Transverse colon (tissue), 4 donors: ENCODE measurements at regions not wholly inside any gene's neighbourhood (a gene's known extent, or its start where the extent isn't known, plus 50 kb on each side); places are given as distances from the start of the nearest gene placed in this dataset.

Source experiments
- POLR2AphosphoS5 ChIP-seq, 3 donors: sonication (generic); formaldehyde crosslinking; IDR thresholded peaks; one replicate each; pipeline ENCODE4 v1.6.1; 2016; ENCODE audit warnings: antibody characterized with exemption in 3 of 3
- TF ChIP-seq, protein P1 (sequence below), 5 experiments: fragments of 200-600 bp in 3 of 5; fragments of 450-650 bp in 2 of 5; sonication (generic) in 3 of 5; IDR thresholded peaks; 1 replicate in 2 of 5; 2 replicates in 3 of 5; pipeline ENCODE4 v1.5.1; 2016 to 2017; ENCODE audit warnings: antibody characterized with exemption in 5 of 5, inconsistent platforms in 3 of 5, mild to moderate bottlenecking in 2 of 5, moderate library complexity in 1 of 5

DNA sequence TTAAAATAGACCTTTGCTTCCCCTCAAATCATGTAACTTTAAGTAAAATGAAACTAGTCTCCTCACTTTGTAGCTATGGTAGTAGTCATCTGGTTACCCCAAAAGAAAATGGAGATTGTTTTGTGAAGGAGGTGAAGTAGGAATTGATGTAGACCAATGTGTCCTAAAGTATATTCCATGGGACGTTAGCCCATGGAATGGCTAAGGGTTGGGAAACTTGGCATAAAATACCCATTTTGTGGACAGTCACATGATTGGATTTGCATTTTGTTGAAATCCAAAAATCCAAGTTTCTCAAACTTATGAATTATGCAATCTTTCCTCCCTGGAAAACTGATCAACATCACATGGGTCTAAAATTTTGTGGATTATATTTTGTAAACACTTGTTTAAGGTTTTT is 290.6 kb downstream of the OSTF1 start:
- TF ChIP-seq, protein P1, sequence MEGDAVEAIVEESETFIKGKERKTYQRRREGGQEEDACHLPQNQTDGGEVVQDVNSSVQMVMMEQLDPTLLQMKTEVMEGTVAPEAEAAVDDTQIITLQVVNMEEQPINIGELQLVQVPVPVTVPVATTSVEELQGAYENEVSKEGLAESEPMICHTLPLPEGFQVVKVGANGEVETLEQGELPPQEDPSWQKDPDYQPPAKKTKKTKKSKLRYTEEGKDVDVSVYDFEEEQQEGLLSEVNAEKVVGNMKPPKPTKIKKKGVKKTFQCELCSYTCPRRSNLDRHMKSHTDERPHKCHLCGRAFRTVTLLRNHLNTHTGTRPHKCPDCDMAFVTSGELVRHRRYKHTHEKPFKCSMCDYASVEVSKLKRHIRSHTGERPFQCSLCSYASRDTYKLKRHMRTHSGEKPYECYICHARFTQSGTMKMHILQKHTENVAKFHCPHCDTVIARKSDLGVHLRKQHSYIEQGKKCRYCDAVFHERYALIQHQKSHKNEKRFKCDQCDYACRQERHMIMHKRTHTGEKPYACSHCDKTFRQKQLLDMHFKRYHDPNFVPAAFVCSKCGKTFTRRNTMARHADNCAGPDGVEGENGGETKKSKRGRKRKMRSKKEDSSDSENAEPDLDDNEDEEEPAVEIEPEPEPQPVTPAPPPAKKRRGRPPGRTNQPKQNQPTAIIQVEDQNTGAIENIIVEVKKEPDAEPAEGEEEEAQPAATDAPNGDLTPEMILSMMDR (IDR thresholded peaks at IDR 0.05), result no peak
- TF ChIP-seq POLR2AphosphoS5 (IDR thresholded peaks at IDR 0.05), result no peak
